ENCODE measurements at regions not wholly inside any gene's neighbourhood (a gene's known extent, or its start where the extent isn't known, plus 50 kb on each side); places are given as distances from the start of the nearest gene placed in this dataset.

DNA sequence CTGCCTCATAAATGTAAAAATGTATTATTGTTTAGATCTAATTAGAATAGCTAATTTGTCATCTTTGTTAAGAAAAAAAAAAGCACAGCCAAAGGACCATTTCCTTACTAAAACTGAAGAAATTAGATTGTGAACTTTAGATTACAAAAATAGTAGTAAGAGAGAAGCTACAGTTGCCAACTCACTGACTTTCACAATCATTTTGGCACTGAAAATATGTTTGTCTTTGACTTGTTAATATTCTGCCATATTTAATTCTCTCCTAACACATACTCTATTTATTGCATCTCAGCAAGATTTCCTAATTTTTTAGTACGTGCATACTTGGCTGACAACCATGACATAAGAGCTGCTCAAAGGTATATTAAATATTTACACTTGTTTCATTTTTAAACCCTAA, 297.1 kb downstream of the TUSC1 start:
- H3K4me3 Mint-ChIP-seq (ENCODE audit: unreplicated experiment), result no peak overlapping the region
- no peaks in the 10 kb centered on the region for H3K9me3 Mint-ChIP-seq (ENCODE audit: unreplicated experiment)
- TF ChIP-seq, protein P1, sequence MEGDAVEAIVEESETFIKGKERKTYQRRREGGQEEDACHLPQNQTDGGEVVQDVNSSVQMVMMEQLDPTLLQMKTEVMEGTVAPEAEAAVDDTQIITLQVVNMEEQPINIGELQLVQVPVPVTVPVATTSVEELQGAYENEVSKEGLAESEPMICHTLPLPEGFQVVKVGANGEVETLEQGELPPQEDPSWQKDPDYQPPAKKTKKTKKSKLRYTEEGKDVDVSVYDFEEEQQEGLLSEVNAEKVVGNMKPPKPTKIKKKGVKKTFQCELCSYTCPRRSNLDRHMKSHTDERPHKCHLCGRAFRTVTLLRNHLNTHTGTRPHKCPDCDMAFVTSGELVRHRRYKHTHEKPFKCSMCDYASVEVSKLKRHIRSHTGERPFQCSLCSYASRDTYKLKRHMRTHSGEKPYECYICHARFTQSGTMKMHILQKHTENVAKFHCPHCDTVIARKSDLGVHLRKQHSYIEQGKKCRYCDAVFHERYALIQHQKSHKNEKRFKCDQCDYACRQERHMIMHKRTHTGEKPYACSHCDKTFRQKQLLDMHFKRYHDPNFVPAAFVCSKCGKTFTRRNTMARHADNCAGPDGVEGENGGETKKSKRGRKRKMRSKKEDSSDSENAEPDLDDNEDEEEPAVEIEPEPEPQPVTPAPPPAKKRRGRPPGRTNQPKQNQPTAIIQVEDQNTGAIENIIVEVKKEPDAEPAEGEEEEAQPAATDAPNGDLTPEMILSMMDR (IDR thresholded peaks at IDR 0.05), result no peak
- DNase-seq (ENCODE audit: extremely low spot score, unreplicated experiment), result no peak
- H3K4me1 Mint-ChIP-seq (ENCODE audit: unreplicated experiment), result no peaks in the 10 kb centered on the region
- no peak overlapping the region for H3K27ac Mint-ChIP-seq (ENCODE audit: unreplicated experiment)
- no peaks in the 10 kb centered on the region for H3K36me3 Mint-ChIP-seq (ENCODE audit: unreplicated experiment)
- H3K27me3 Mint-ChIP-seq (ENCODE audit: unreplicated experiment), result no peaks in the 10 kb centered on the region

DNA sequence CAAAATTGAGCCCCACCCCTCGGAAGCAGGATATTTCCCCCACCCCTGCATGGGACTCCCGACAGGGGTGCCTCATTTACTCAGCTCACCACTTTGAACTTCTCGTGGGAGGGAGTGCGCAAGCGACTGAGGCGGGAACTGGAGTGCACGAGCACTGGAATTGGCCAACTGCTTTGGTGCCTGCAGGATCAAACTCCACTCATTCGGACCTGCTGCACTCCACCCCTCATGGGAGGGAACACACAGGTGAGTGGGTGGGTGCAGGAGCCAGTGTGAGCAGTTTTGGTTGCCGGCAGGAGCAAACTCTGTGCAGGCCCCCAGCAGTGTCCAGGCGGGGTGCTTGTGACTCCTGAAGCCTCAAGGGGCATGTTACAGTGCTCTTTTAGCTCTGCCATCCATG, 301.2 kb downstream of the TUSC1 start:
- no peak overlapping the region for H3K27ac Mint-ChIP-seq (ENCODE audit: unreplicated experiment)
- no peak for DNase-seq (ENCODE audit: extremely low spot score, unreplicated experiment)
- no peak overlapping the region for H3K4me3 Mint-ChIP-seq (ENCODE audit: unreplicated experiment)
- H3K36me3 Mint-ChIP-seq (ENCODE audit: unreplicated experiment), result no peaks in the 10 kb centered on the region
- TF ChIP-seq, protein P1 (IDR thresholded peaks at IDR 0.05), result no peak
- H3K4me1 Mint-ChIP-seq (ENCODE audit: unreplicated experiment), result no peaks in the 10 kb centered on the region
- no peaks in the 10 kb centered on the region for H3K27me3 Mint-ChIP-seq (ENCODE audit: unreplicated experiment)
- no peaks in the 10 kb centered on the region for H3K9me3 Mint-ChIP-seq (ENCODE audit: unreplicated experiment)

DNA sequence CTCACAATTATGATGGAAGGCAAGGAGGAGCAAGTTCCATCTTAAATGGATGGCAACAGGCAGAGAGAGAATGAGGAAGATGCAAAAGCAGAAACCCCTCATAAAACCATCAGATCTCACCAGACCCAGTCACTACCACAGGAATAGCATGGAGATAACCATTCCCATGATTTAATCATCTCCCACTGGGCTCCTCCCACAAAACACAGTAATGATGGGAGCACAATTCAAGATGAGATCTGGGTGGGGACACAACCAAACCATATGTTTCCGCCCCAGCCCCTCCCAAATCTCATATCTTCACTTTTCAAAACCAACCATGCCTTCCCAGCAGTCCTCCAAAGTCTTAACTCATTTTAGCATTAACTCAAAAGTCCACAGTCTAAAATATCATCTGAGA, 304.0 kb downstream of the TUSC1 start:
- Mint-ChIP-seq H3K4me3 (ENCODE audit: unreplicated experiment) (no peak overlapping the region), H3K27ac (ENCODE audit: unreplicated experiment) (no peak overlapping the region), H3K4me1 (ENCODE audit: unreplicated experiment) (no peaks in the 10 kb centered on the region), H3K27me3 (ENCODE audit: unreplicated experiment) (no peaks in the 10 kb centered on the region), H3K36me3 (ENCODE audit: unreplicated experiment) (no peaks in the 10 kb centered on the region), H3K9me3 (ENCODE audit: unreplicated experiment) (no peaks in the 10 kb centered on the region)
- no peak for DNase-seq (ENCODE audit: extremely low spot score, unreplicated experiment)
- TF ChIP-seq, protein P1 (IDR thresholded peaks at IDR 0.05), result no peak

DNA sequence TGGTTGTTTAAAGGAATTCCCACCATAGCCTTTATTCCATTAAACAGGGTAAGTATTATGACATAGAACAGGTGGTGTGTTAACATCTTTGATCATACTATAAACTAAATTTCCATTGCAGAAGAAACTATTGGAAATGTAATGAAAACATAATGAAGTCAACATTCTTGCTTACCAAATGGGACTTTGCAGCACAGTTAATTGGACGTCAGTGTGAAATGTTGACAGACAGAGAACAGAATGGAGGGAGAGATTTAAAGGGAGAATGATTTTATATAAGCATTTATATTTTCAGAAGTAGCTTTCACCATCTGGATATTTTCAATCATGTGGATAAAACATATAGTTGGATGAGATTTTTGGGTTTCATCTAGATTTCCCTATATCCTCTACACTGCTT, 311.3 kb downstream of the TUSC1 start:
- no peak for DNase-seq (ENCODE audit: extremely low spot score, unreplicated experiment)
- no peak overlapping the region for H3K4me3 Mint-ChIP-seq (ENCODE audit: unreplicated experiment)
- no peak overlapping the region for H3K27ac Mint-ChIP-seq (ENCODE audit: unreplicated experiment)
- no peaks in the 10 kb centered on the region for H3K9me3 Mint-ChIP-seq (ENCODE audit: unreplicated experiment)
- no peaks in the 10 kb centered on the region for H3K4me1 Mint-ChIP-seq (ENCODE audit: unreplicated experiment)
- H3K36me3 Mint-ChIP-seq (ENCODE audit: unreplicated experiment), result no peaks in the 10 kb centered on the region
- TF ChIP-seq, protein P1 (IDR thresholded peaks at IDR 0.05), result no peak
- no peaks in the 10 kb centered on the region for H3K27me3 Mint-ChIP-seq (ENCODE audit: unreplicated experiment)

DNA sequence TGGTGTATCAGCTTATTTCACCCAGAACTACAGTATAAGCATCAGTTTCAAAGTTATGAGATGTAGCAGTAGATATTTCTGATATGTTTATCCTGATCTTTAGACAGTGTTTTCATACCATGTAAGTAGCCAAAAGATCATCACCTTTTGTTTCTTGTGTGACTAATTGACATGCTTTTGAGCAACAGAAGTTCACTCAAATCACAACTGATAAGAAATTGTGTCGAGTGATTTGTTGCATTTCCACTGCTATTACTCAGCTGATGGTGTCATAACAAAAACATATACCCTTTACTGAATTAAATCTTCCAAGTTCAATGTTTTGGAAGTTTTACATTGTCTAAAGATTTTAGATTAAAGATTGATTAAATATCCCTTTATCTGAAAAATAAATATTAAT, 324.5 kb downstream of the TUSC1 start:
- Mint-ChIP-seq H3K4me3 (ENCODE audit: unreplicated experiment) (no peak overlapping the region), H3K27me3 (ENCODE audit: unreplicated experiment) (no peaks in the 10 kb centered on the region), H3K4me1 (ENCODE audit: unreplicated experiment) (no peaks in the 10 kb centered on the region), H3K9me3 (ENCODE audit: unreplicated experiment) (no peaks in the 10 kb centered on the region), H3K36me3 (ENCODE audit: unreplicated experiment) (no peaks in the 10 kb centered on the region), H3K27ac (ENCODE audit: unreplicated experiment) (no peak overlapping the region)
- DNase-seq (ENCODE audit: extremely low spot score, unreplicated experiment), result no peak
- TF ChIP-seq, protein P1 (IDR thresholded peaks at IDR 0.05), result no peak

All from osteocyte (in vitro differentiated cells).